ENCODE measurements at regions not wholly inside any gene's neighbourhood (a gene's known extent, or its start where the extent isn't known, plus 50 kb on each side); places are given as distances from the start of the nearest gene placed in this dataset.

GRCh38 chr18:32621034-32621433 is 150.4 kb upstream of the GAREM1 start:
- DNase-seq, result no peak

DNA sequence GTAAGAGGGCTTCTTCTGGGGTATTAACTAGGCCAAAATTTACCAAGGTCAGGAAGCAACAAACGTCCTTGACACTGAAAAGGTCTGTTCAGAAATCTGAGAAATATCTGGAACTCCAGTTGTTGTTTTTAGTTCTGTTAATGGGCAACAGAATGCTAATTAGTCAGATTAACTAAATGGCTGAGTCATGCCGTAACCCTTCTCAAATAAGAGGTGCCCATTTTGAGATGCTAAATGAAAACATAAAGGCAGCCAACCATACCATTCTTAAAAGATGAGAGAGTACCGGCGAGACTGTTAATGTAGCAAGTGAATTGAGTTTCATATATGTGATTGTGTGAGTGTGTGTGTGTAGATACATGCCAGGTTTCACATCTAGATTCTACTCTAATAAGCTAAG is 147.9 kb upstream of the GAREM1 start:
- DNase-seq, result no peak

- no peak for DNase-seq
Measured at GRCh38 chr18:32613821-32614220, 143.1 kb upstream of the GAREM1 start.

- DNase-seq, result no peak
Measured at GRCh38 chr18:32612651-32613050, 142.0 kb upstream of the GAREM1 start.

DNA sequence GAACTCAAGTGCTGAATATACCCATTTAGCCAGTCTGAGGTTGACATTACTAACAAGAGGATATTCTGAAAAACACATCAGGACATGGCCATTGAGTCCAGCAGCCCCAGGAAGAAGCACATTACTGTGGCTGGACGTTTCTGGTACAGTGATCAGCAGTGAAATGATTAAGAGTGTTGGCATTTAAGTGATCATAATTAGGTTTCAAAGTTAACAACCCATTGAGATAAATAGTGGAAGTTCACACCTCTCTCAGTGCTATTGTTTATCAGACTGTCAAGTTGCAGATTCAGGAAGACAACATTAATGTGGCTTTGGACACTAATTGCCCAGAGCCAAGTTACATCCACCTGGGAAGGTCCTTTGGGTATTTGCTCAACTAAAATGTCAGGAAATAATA is 139.5 kb upstream of the GAREM1 start:
- DNase-seq, result no peak

GRCh38 chr18:32607816-32608215 is 137.1 kb upstream of the GAREM1 start:
- no peak for DNase-seq

DNA sequence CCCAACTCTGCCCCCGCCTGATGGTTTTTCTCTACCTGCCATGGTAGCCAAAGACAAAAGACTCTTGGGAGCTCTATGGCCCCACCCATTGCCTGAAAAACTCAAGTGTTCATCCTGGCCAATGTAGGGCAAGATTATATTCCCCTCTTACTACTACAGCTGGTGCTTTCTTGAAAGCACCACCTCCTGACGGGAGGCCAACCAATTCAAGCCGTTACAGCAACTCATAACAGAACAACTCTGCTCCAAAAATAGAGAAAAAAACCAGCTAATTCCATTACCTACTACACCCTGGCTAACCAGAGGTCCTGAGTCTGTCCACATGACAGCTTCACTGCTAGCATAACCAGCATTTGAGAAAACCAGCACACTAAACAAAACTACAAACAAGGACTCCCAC is 127.5 kb upstream of the GAREM1 start:
- no peak for DNase-seq

- no peak for DNase-seq
Measured at GRCh38 chr18:32596501-32596900, 125.8 kb upstream of the GAREM1 start.

GRCh38 chr18:32595832-32596231 is 125.2 kb upstream of the GAREM1 start:
- no peak for DNase-seq

DNA sequence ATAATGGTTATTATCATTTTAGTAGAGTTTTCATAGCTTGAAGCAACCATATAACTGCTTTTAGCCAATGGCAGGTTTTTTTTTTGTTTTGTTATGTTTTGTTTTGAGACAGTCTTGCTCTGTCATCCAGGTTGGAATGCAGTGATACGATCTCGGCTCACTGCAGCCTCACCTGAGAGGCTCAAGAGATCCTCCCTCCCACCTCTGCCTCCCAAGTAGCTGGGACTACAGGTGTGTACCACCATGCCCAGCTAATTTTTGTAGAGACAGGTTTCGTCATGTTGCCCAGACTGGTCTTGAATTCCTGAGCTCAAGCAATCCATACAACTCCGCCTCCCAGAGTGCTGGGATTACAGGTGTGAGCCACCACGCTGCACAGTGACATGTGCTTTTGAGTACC is 117.5 kb upstream of the GAREM1 start:
- DNase-seq, result no peak

DNA sequence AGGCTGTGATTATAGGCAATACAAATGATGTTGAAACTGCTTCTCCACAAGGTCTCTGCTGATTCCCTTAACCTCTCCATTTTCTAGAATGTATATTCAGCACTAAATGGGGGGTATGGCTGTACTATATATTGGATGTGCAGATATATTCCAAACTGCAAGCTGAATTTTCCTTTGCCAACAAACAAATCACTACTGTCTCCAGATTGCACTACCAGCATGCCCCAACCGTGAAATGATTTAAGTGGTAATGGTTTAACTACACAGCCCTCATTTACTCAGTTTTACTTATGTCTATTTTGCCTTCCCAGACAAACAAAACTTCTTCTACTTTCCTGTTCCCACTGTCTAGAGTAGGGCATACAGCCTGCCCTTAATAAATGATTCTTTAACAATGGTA is 112.7 kb upstream of the GAREM1 start:
- no peak for DNase-seq

GRCh38 chr18:32582455-32582854 is 111.8 kb upstream of the GAREM1 start:
- no peak for DNase-seq

GRCh38 chr18:32577561-32577960 is 106.9 kb upstream of the GAREM1 start:
- no peak for DNase-seq

- no peak for DNase-seq
Measured at GRCh38 chr18:32576296-32576916, 105.7 kb upstream of the GAREM1 start.

DNA sequence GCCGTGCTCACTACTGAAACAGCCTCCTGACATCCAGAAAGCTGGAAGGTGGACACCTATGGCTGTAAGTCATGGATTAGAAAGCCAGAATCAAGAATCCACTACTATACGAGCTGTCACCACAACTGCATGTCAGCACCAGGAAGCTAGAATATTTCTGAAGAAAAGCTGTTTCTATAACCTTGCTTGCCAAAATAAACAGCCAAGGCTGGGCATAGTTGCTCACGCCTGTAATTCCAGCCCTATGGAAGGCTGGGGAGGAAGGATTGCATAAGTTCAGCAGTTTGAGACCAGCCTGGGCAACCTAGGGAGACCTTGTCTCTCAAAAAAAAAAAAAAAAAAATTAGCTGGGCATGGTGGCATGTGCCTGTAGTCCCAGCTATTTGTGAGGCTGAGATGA is 96.3 kb upstream of the GAREM1 start:
- DNase-seq, result no peak

DNA sequence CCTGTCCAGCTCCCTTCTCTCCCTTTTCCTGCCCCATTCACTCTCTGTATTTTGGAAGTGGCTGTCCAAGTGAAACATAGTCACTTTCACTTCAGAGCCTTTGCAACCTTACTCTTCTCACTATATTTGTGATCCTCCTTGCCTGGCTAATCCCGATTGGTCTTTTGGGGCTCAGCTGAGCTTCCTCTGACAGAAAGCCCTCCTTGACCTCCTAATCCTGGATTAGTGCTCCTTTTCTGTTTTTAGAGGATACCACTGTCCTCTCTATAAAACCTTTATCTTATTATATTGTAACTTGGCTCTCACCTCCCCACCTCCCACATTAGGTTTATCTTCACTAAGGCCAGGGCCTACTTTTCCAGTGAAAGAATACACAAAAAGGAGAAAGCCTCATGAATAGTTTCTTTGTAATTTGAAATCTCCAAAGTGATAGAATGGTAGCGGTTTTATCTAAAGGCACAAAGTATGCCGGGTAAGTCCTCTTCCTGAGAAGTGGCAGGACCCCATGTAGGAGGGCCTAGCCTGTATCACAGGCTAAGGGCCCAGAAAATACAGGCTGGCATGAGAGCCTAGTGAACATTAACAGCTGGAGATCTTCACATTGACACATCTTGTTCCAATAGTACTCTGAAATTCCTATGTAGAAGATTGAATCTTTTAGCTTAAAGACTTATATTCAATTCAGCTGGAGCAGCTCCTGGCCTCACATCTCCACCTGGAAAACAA is 83.1 kb upstream of the GAREM1 start:
- no peak for DNase-seq

- DNase-seq, result no peak
Measured at GRCh38 chr18:32553174-32553573, 82.5 kb upstream of the GAREM1 start.

- peak; percentile 77 for DNase-seq
Measured at GRCh38 chr18:32552421-32553030, 81.8 kb upstream of the GAREM1 start.

GRCh38 chr18:32550963-32551362 is 80.3 kb upstream of the GAREM1 start:
- no peak for DNase-seq

DNA sequence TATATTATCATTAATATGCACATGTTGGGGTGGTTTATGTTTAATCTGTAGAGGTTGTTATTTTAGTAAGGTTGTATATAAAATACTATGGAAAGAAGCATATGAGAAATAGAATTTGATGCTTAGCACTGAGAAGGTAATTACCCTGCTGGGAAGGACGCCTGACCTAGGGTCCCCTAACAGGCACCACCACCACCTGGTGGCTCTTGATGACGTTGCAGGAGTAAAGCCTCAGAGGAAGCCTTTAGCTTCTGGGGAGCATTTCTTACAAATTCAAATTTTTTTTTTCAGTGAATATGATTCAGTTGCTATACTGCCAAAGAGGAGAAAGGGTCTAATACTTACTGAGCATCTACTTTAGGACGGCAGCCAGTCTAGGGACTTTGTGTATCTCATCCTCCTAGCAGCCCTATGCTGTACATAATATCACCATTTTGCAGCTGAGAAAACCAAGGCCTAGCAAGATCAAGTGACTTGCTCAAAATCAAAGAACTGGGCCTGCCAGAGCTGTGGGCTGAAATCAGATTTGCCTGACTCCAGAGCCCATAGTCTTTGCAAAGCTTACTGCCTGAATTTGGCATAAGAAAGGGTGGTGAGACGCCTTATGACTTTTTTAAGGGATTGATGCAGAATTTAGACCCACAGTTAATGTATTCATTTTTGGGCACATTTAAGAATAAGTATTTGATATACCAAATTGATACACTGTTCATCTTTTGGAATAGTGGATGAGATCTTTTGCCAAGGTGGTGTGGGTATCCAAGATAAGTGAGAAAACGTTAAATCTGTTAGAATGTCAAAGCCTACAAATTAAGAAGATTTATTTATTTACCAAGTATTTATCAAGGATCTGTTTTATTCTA is 78.8 kb upstream of the GAREM1 start:
- peak; percentile 58 for DNase-seq

DNA sequence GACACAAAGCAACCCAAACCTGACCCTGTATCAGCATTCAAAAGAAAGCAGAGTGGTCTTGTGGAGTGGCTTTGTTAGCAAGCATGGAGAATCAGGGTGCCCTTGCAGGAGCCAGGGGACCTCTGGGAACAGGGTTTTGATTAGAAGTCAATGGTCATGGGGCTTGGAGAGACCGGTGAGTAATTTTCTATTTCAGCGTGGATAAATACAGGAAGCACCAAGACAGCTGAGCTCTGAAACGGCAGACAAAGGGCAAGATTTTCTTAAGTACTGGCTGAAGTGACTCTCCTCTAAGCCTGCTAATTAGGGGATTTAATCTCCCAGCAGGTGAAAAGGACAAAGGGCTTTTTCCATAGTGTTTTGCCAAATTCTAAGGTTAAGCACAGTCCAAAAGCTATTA is 78.0 kb upstream of the GAREM1 start:
- no peak for DNase-seq

GRCh38 chr18:32545631-32546030 is 74.9 kb upstream of the GAREM1 start:
- no peak for DNase-seq

- no peak for DNase-seq
Measured at GRCh38 chr18:32544088-32544487, 73.4 kb upstream of the GAREM1 start.

Measured in activated CD4-positive, alpha-beta T cell treated with anti-CD3 and anti-CD28 coated beads, Interleukin-2, Interleukin-6, amounts not matched to agents 100 ng/mL and 50 ng/mL, durations not matched to agents 16 hours and 8 hours (primary cell).